ENCODE measurements at regions not wholly inside any gene's neighbourhood (a gene's known extent, or its start where the extent isn't known, plus 50 kb on each side); places are given as distances from the start of the nearest gene placed in this dataset.
"Not testable (repeated sequence)": the region's sequence is repeated elsewhere in the genome, so short reads cannot be mapped to it uniquely, and the experiment has no call there.

DNA sequence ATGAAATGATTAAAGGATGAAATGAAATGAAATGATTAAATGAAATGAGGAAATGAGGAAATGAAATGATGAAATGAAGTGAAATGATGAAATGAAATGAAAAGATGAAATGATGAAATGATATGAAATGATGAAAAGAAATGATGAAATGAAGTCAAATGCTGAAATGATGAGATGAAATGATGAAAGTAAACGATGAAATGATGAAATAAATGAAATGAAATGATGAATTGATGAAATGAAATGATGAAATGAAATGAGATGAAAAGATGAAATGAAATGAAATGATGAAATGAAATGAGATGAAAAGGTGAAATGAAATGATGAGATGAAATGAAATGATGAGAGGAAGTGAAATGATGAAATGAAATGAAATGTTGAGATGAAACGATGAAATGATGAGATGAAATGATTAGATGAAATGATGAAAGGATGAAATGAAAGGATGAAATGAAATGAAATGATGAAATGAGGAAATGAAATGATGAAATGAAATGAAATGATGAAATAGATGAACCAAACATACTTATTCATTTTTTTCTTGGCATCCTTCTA, 327.2 kb upstream of the WSB1 start:
- TF ChIP-seq POLR2AphosphoS5, EP300, POLR2A (IDR thresholded peaks at IDR 0.05): not testable (repeated sequence)
- TF ChIP-seq, protein P1, sequence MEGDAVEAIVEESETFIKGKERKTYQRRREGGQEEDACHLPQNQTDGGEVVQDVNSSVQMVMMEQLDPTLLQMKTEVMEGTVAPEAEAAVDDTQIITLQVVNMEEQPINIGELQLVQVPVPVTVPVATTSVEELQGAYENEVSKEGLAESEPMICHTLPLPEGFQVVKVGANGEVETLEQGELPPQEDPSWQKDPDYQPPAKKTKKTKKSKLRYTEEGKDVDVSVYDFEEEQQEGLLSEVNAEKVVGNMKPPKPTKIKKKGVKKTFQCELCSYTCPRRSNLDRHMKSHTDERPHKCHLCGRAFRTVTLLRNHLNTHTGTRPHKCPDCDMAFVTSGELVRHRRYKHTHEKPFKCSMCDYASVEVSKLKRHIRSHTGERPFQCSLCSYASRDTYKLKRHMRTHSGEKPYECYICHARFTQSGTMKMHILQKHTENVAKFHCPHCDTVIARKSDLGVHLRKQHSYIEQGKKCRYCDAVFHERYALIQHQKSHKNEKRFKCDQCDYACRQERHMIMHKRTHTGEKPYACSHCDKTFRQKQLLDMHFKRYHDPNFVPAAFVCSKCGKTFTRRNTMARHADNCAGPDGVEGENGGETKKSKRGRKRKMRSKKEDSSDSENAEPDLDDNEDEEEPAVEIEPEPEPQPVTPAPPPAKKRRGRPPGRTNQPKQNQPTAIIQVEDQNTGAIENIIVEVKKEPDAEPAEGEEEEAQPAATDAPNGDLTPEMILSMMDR (IDR thresholded peaks at IDR 0.05) = not testable (repeated sequence)
